A549 (cell line): ENCODE measurements at regions not wholly inside any gene's neighbourhood (a gene's known extent, or its start where the extent isn't known, plus 50 kb on each side); places are given as distances from the start of the nearest gene placed in this dataset.

ENCODE experiments used
- CBX8 ChIP-seq: fragments of 200-600 bp; sonication (generic); IDR thresholded peaks from 2 replicates; pipeline ENCODE4 v1.6.1; 2016
- EP300 ChIP-seq, 2 experiments: fragments of >200 bp; sonication (Bioruptor Twin); formaldehyde crosslinking; IDR thresholded peaks; 2 replicates in 1 of 2; 3 replicates in 1 of 2; pipeline ENCODE4 v1.6.1; 2016 to 2017
- ESRRA ChIP-seq: fragments of 150-350 bp; IDR thresholded peaks from 2 replicates; pipeline ENCODE4 v1.6.1; 2014; ENCODE audit warnings: mild to moderate bottlenecking, low read length, borderline replicate concordance
- HDAC2 ChIP-seq: fragments of 200-600 bp; sonication (generic); IDR thresholded peaks from 2 replicates; pipeline ENCODE4 v1.6.1; 2016
- HOXA7 ChIP-seq: fragments of 250-450 bp; sonication (Bioruptor Pico); IDR thresholded peaks from 2 replicates; pipeline ENCODE4 v1.5.0; 2020; ENCODE audit warnings: mild to moderate bottlenecking, moderate library complexity
- JUNB ChIP-seq: fragments of >200 bp; sonication (Bioruptor Twin); formaldehyde crosslinking; IDR thresholded peaks from 2 replicates; pipeline ENCODE4 v1.6.1; 2016
- MAFK ChIP-seq: fragments of 450-650 bp; IDR thresholded peaks from 2 replicates; pipeline ENCODE4 v1.6.1; 2014; ENCODE audit not compliant: partially characterized antibody
- NFE2L2 ChIP-seq: fragments of 150-350 bp; conservative IDR thresholded peaks from 2 replicates; pipeline ENCODE4 v1.6.1; 2014; ENCODE audit warnings: low read length
- PHF8 ChIP-seq: fragments of 200-600 bp; sonication (generic); IDR thresholded peaks from 2 replicates; pipeline ENCODE4 v1.6.1; 2016; ENCODE audit warnings: low read depth, mild to moderate bottlenecking, antibody characterized with exemption, moderate library complexity, borderline replicate concordance
- POLR2A ChIP-seq: IDR thresholded peaks from 2 replicates; pipeline ENCODE4 v1.6.1; 2012; ENCODE audit warnings: mild to moderate bottlenecking, low read length
- POLR2AphosphoS2 ChIP-seq: conservative IDR thresholded peaks from 2 replicates; pipeline ENCODE4 v1.6.1; 2012; ENCODE audit warnings: low read length, improper control_type of control experiment, inconsistent platforms
- RAD21 ChIP-seq, 2 experiments: fragments of >200 bp in 1 of 2; sonication (Bioruptor Twin) in 1 of 2; formaldehyde crosslinking in 1 of 2; IDR thresholded peaks in 1 of 2; conservative IDR thresholded peaks in 1 of 2; 2 replicates in 1 of 2; 3 replicates in 1 of 2; pipeline ENCODE4 v1.6.1; 2012 to 2018; ENCODE audit warnings: inconsistent platforms in 1 of 2
- TF ChIP-seq, protein P1 (sequence below): fragments of >200 bp; sonication (Bioruptor Twin); formaldehyde crosslinking; IDR thresholded peaks from 3 replicates; pipeline ENCODE4 v1.5.1; 2016
- TF ChIP-seq, protein P2 (sequence below): fragments of 150-350 bp; IDR thresholded peaks from 2 replicates; pipeline ENCODE4 v1.6.1; 2014; ENCODE audit warnings: low read depth, mild to moderate bottlenecking, low read length

DNA sequence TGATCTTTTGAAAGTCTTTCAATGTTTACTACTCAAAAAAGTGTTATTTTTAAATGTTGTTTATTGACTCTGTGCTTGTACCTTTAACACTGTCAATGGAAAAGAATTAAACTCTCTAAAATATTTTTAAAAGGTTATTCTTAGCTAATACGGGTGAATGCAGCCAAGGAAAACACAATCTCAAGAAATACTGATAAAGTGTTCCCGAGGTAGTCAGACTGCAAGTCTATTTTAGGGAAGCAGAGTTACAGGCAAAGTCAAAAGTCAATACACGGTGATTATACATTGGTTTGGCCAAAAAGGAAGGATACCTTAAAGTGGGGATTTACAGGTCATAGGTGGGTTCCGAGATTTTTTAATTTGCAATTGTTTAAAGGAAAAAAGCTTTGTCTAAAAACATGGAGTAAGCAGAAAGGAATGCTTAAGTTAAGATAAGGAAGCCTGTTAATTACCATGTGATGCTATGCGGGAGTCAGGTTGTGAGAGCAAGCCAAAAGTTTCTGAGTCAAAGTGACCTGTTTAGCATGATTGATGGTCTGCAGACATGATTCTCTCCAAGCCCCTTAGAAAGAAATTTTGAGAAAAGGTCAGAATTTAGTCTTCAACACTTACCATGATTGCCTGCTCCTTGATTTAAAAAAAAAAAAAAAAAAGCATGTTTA is 288.4 kb downstream of the KLHL4 start:
- TF ChIP-seq HDAC2: no peak
- TF ChIP-seq, protein P1, sequence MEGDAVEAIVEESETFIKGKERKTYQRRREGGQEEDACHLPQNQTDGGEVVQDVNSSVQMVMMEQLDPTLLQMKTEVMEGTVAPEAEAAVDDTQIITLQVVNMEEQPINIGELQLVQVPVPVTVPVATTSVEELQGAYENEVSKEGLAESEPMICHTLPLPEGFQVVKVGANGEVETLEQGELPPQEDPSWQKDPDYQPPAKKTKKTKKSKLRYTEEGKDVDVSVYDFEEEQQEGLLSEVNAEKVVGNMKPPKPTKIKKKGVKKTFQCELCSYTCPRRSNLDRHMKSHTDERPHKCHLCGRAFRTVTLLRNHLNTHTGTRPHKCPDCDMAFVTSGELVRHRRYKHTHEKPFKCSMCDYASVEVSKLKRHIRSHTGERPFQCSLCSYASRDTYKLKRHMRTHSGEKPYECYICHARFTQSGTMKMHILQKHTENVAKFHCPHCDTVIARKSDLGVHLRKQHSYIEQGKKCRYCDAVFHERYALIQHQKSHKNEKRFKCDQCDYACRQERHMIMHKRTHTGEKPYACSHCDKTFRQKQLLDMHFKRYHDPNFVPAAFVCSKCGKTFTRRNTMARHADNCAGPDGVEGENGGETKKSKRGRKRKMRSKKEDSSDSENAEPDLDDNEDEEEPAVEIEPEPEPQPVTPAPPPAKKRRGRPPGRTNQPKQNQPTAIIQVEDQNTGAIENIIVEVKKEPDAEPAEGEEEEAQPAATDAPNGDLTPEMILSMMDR: no peak
- TF ChIP-seq POLR2A: no peak
- TF ChIP-seq EP300 (IDR thresholded peaks at IDR 0.05): no peak
- TF ChIP-seq CBX8: no peak
- TF ChIP-seq ESRRA: no peak
- no peak for TF ChIP-seq JUNB
- TF ChIP-seq PHF8: no peak
- TF ChIP-seq, protein P2, sequence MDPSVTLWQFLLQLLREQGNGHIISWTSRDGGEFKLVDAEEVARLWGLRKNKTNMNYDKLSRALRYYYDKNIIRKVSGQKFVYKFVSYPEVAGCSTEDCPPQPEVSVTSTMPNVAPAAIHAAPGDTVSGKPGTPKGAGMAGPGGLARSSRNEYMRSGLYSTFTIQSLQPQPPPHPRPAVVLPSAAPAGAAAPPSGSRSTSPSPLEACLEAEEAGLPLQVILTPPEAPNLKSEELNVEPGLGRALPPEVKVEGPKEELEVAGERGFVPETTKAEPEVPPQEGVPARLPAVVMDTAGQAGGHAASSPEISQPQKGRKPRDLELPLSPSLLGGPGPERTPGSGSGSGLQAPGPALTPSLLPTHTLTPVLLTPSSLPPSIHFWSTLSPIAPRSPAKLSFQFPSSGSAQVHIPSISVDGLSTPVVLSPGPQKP: no peak
- TF ChIP-seq HOXA7 (CRISPR knock-in tag): no peak
- TF ChIP-seq NFE2L2: no peak
- TF ChIP-seq MAFK: no peak
- no peak for TF ChIP-seq RAD21 (conservative IDR thresholded peaks at IDR 0.05 in 1 of 2, IDR thresholded peaks at IDR 0.05 in 1 of 2)
- TF ChIP-seq POLR2AphosphoS2: no peak
